ENCODE measurements at regions not wholly inside any gene's neighbourhood (a gene's known extent, or its start where the extent isn't known, plus 50 kb on each side); places are given as distances from the start of the nearest gene placed in this dataset.

GRCh38 chr9:81031422-81032029 is 657.8 kb downstream of the TLE1 start:
- TF ChIP-seq CTCF (optimal IDR thresholded peaks at IDR 0.05 in 1 of 3, IDR thresholded peaks at IDR 0.05 in 1 of 3, conservative IDR thresholded peaks at IDR 0.05 in 1 of 3; ENCODE audit: extremely low read depth in 1 of 3, insufficient read depth in 2 of 3, low read length in 3 of 3) (no peak), EZH2 (IDR thresholded peaks at IDR 0.05; ENCODE audit: low read length) (no peak)
